ENCODE measurements at regions not wholly inside any gene's neighbourhood (a gene's known extent, or its start where the extent isn't known, plus 50 kb on each side); places are given as distances from the start of the nearest gene placed in this dataset.

- TF ChIP-seq CTCF (IDR thresholded peaks at IDR 0.05), result no peak
- TF ChIP-seq ZFX (IDR thresholded peaks at IDR 0.05; ENCODE audit: borderline replicate concordance), result no peak
These were observed 55.1 kb upstream of the TNIP3 start for GRCh38 chr4:121219227-121219626.
